ENCODE measurements at regions not wholly inside any gene's neighbourhood (a gene's known extent, or its start where the extent isn't known, plus 50 kb on each side); places are given as distances from the start of the nearest gene placed in this dataset.

DNA sequence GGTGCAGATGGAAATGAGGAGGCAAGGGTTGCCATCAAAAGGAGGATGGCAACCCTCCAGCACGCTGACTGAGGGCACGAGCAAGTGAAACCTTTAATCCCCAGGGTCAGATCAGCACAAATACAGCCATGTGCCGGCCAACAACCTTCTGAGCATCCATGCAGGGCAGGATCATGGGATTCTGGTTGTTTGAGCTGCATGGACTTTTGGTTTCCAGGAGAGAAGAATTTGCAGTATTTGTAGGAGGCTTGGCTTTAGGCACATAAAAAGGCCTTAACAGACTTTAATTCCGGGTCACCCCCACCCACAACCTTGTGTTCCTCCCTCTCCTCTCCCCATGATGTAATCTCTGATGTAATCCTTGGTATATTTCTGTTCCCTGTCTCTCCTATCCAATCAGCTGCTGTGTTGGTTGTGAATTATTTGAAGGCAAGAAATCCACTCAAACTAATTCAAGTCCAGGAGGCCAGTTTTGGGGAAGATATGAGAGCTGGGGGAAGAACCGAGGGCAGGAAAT is 254.3 kb downstream of the SHQ1 start:
- Histone ChIP-seq H3K27ac (no peak overlapping the region), H3K4me1 (peaks cover 0 to 13% (median 5%) of the 10 kb centered on the region in 4 donors), H3K27me3 (no peaks in the 10 kb centered on the region), H3K4me3 (no peak overlapping the region), H3K36me3 (no peaks in the 10 kb centered on the region), H3K9me3 (no peaks in the 10 kb centered on the region)
- no peak for TF ChIP-seq EP300 (IDR thresholded peaks at IDR 0.05; ENCODE audit: low read depth)
- TF ChIP-seq, protein P1, sequence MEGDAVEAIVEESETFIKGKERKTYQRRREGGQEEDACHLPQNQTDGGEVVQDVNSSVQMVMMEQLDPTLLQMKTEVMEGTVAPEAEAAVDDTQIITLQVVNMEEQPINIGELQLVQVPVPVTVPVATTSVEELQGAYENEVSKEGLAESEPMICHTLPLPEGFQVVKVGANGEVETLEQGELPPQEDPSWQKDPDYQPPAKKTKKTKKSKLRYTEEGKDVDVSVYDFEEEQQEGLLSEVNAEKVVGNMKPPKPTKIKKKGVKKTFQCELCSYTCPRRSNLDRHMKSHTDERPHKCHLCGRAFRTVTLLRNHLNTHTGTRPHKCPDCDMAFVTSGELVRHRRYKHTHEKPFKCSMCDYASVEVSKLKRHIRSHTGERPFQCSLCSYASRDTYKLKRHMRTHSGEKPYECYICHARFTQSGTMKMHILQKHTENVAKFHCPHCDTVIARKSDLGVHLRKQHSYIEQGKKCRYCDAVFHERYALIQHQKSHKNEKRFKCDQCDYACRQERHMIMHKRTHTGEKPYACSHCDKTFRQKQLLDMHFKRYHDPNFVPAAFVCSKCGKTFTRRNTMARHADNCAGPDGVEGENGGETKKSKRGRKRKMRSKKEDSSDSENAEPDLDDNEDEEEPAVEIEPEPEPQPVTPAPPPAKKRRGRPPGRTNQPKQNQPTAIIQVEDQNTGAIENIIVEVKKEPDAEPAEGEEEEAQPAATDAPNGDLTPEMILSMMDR (IDR thresholded peaks at IDR 0.05) = no peak
- TF ChIP-seq POLR2AphosphoS5 (IDR thresholded peaks at IDR 0.05) = no peak
- TF ChIP-seq POLR2A (IDR thresholded peaks at IDR 0.05) = no peak
- DNase-seq = no peak
- in situ Hi-C loops (cut with MboI; ENCODE audit: low pct_ligation_motif_present in 1 of 4, low pct_unique_long_range_greater_than_20kb in 1 of 4, low sequenced_read_pairs in 3 of 4) (no loop called here), intact Hi-C loops (cut with DNase I; ENCODE audit: low total_unique reads) (no loop called here)
- WGBS, 2 donors (ENCODE audit: low coverage in 1 of 2) = 69 to 94% methylated on average over 3 to 5 of the region's 5 CpGs

DNA sequence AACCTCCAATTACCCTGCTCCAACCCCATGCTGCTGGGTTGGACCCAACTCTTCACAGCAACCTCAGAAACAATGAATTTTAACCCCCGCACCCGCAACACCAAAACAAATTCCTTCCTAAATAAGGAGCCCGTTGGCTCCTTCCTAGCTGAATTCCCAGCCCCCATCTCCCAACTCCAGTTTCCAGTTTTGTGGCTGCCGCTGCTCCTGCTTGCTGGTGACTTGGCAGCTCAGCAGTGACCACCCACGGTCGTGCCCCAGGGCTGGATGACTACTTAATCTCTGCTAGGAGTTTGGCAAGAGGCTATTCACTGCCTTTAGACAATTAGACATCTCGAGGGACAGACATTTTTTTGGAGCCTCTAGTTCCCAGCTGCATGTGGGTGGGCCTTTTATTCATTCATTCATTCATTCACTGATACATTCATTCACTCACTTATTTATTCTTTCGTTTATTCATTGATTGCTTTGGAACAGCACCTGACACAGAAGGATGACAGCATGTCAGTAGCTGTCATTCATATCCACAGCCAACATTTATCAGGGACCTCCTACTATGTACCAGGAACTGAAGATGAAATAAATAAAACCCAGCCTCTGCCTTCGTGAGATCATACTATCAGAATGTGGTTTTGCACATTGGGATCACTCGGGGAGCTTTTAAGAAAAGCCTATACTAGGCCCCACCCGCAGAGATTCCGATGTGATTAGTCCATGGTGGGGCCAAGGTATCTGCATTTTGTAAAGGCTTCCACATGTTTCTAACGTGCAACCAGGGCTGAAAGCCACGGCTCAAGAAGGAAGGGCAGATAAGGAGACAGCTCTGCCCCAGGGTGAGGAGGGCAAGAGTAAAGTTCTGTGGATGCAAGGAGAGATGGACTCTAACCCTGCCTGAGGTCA is 256.5 kb downstream of the SHQ1 start:
- WGBS, 2 donors (ENCODE audit: low coverage in 1 of 2) = 72 to 73% methylated on average over 8 to 14 of the region's 14 CpGs
- in situ Hi-C loops (cut with MboI; ENCODE audit: low pct_ligation_motif_present in 1 of 4, low pct_unique_long_range_greater_than_20kb in 1 of 4, low sequenced_read_pairs in 3 of 4) = no loop called here
- no peak overlapping the region for H3K4me3 ChIP-seq
- TF ChIP-seq, protein P1 (IDR thresholded peaks at IDR 0.05) = no peak
- TF ChIP-seq EP300 (IDR thresholded peaks at IDR 0.05; ENCODE audit: low read depth) (no peak), POLR2AphosphoS5 (IDR thresholded peaks at IDR 0.05) (no peak), POLR2A (IDR thresholded peaks at IDR 0.05) (no peak)
- intact Hi-C loops (cut with DNase I; ENCODE audit: low total_unique reads) = no loop called here
- peak; percentile 23 for DNase-seq
- peaks cover 0 to 13% (median 5%) of the 10 kb centered on the region in 4 donors for H3K4me1 ChIP-seq
- H3K27me3 ChIP-seq = no peaks in the 10 kb centered on the region
- H3K27ac ChIP-seq = peak overlapping the region in 3 of 4 donors; percentile 32 to 66 (median 41)
- no peaks in the 10 kb centered on the region for H3K9me3 ChIP-seq
- H3K36me3 ChIP-seq = no peaks in the 10 kb centered on the region

DNA sequence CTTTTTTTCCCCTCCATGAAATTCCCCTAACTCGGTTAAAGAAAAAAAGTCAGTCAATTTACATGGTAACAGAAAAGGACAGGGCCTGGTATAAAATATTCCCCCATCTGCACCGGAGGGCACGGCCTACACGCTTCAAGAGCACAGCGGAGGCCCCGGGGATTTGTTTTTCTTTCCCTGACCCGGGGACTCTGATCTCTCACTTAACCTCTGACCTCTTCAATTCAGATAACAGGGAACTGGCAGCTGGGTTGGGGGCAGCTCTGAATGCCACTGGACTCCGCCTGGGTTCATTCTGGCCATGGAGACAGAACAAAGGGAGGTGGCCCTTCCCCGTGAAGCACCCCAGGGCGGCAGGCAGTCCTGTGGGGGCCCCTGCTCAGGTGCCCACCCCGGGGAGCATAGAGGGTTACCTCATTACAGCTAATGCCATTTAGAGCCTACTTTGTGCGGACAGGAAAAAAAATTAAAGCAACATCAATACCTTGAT is 257.5 kb downstream of the SHQ1 start:
- Histone ChIP-seq H3K36me3 (no peaks in the 10 kb centered on the region), H3K27me3 (no peaks in the 10 kb centered on the region), H3K9me3 (no peaks in the 10 kb centered on the region), H3K27ac (peak overlapping the region; percentile 10 to 66 (median 36)), H3K4me3 (no peak overlapping the region), H3K4me1 (peaks cover 0 to 13% (median 5%) of the 10 kb centered on the region in 4 donors)
- no peak for TF ChIP-seq EP300 (IDR thresholded peaks at IDR 0.05; ENCODE audit: low read depth)
- no peak for TF ChIP-seq POLR2A (IDR thresholded peaks at IDR 0.05)
- no peak for TF ChIP-seq POLR2AphosphoS5 (IDR thresholded peaks at IDR 0.05)
- TF ChIP-seq, protein P1 (IDR thresholded peaks at IDR 0.05) = no peak
- DNase-seq = no peak
- WGBS, 2 donors (ENCODE audit: low coverage in 1 of 2) = 87 to 93% methylated on average over 5 to 12 of the region's 12 CpGs
- in situ Hi-C loops (cut with MboI; ENCODE audit: low pct_ligation_motif_present in 1 of 4, low pct_unique_long_range_greater_than_20kb in 1 of 4, low sequenced_read_pairs in 3 of 4) = no loop called here
- intact Hi-C loops (cut with DNase I; ENCODE audit: low total_unique reads) = no loop called here

DNA sequence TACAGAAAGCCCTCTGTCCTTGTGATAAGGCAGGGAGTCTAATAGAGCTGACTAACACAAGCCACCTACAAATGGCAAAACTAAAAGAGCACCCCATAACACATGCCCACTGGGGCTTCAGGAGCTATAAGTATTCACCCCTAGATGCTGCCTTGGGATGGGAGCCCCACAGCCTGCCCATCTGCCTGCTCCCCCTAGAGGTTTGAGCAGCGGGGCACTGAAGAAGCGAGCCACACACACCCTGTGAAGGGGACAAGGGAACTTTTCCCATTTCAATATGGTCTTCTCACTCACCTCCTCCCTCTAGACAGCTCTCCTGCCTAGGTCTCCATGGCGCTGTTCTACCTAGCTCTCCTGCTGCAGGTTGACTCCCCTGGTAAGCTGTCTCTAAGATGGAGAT is 261.0 kb downstream of the SHQ1 start:
- no peak overlapping the region for H3K27ac ChIP-seq
- in situ Hi-C loops (cut with MboI; ENCODE audit: low pct_ligation_motif_present in 1 of 4, low pct_unique_long_range_greater_than_20kb in 1 of 4, low sequenced_read_pairs in 3 of 4) (no loop called here), intact Hi-C loops (cut with DNase I; ENCODE audit: low total_unique reads) (no loop called here)
- H3K4me3 ChIP-seq = no peak overlapping the region
- WGBS, 2 donors (ENCODE audit: low coverage in 1 of 2) = 100% methylated on average over 1 to 3 of the region's 3 CpGs
- H3K4me1 ChIP-seq = peaks cover 0 to 12% (median 5%) of the 10 kb centered on the region in 4 donors
- no peaks in the 10 kb centered on the region for H3K9me3 ChIP-seq
- H3K36me3 ChIP-seq = no peaks in the 10 kb centered on the region
- H3K27me3 ChIP-seq = no peaks in the 10 kb centered on the region
- TF ChIP-seq EP300 (IDR thresholded peaks at IDR 0.05; ENCODE audit: low read depth) = no peak
- TF ChIP-seq POLR2AphosphoS5 (IDR thresholded peaks at IDR 0.05) = no peak
- TF ChIP-seq POLR2A (IDR thresholded peaks at IDR 0.05) = no peak
- TF ChIP-seq, protein P1 (IDR thresholded peaks at IDR 0.05) = no peak
- no peak for DNase-seq

Data from transverse colon (tissue), 4 donors.